Prostate gland (tissue), 2 donors: ENCODE measurements at regions not wholly inside any gene's neighbourhood (a gene's known extent, or its start where the extent isn't known, plus 50 kb on each side); places are given as distances from the start of the nearest gene placed in this dataset.
A peak's percentile ranks its signal among the peaks of the same experiment; 100 is the strongest.

ENCODE experiments used
- DNase-seq: peaks from one replicate; pipeline ENCODE4 v3.0.0-alpha.2; 2019; ENCODE audit warnings: low spot score
- H3K27ac ChIP-seq, 2 donors: fragments of 200-600 bp; sonication (generic); 2 replicates each; pipeline ENCODE4 v1.5.1; 2017 to 2019
- H3K27me3 ChIP-seq: fragments of 200-600 bp; sonication (generic); replicated peaks from 2 replicates; pipeline ENCODE4 v1.5.1; 2019; ENCODE audit not compliant: insufficient read depth
- H3K36me3 ChIP-seq, 2 donors: fragments of 200-600 bp; sonication (generic); 1 replicate in 1 of 2; 2 replicates in 1 of 2; pipeline versions ENCODE4 v1.5.1 to v1.8.1; 2017 to 2019
- H3K4me1 ChIP-seq: fragments of 200-600 bp; sonication (generic); replicated peaks from 2 replicates; pipeline ENCODE4 v1.5.1; 2019
- H3K4me3 ChIP-seq, 2 donors: fragments of 200-600 bp; sonication (generic); 2 replicates each; pipeline ENCODE4 v1.5.1; 2017 to 2019
- H3K9me3 ChIP-seq: fragments of 200-600 bp; sonication (generic); 2 replicates; pipeline ENCODE4 v1.5.1; 2017
- POLR2A ChIP-seq: fragments of 450-650 bp; IDR thresholded peaks from one replicate; pipeline ENCODE4 v1.6.1; 2016; ENCODE audit warnings: antibody characterized with exemption, mild to moderate bottlenecking
- POLR2AphosphoS5 ChIP-seq: sonication (generic); formaldehyde crosslinking; IDR thresholded peaks from one replicate; pipeline ENCODE4 v1.6.1; 2017; ENCODE audit warnings: antibody characterized with exemption
- WGBS: methylation state at CpG from one replicate; pipeline ENCODE4 v1.1.5; 2018; 5-methylcytosine and 5-hydroxymethylcytosine counted together
- intact Hi-C: fragments of 100-400 bp; cut with DNase I; formaldehyde crosslinking; loops from one replicate; pipeline ENCODE4 v1.14.2; 2022
- TF ChIP-seq, protein P1 (sequence below), 4 experiments: fragments of 200-600 bp in 2 of 4; fragments of 450-650 bp in 2 of 4; sonication (generic) in 2 of 4; IDR thresholded peaks; 1 replicate in 3 of 4; 2 replicates in 1 of 4; pipeline ENCODE4 v1.5.1; 2016 to 2019; ENCODE audit warnings: antibody characterized with exemption in 4 of 4, mild to moderate bottlenecking in 2 of 4, moderate library complexity in 2 of 4

DNA sequence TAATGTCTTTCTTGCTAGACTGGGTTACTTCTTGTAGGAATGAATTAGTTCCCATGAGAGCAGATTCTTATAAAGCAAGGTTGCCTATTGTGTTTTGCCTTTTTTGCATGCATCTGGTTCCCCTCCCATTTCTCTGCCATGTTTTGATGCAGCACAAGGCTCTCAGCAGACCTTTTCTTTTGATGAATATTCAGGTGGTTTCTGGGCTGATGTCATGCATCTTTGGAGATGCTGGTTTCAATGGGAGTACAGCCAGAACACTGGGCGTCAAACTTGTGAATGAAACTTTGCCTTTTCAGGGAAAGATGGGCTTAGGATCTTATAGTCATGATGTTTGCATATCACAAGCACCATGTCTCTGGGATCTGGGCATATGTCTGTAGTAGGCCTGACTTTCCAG, 111.7 kb upstream of the CCL2 start:
- no peaks in the 10 kb centered on the region for H3K4me1 ChIP-seq
- H3K27me3 ChIP-seq: peaks cover 2% of the 10 kb centered on the region
- intact Hi-C loops: no loop called here
- DNase-seq: no peak
- H3K9me3 ChIP-seq: no peaks in the 10 kb centered on the region
- H3K27ac ChIP-seq: no peak overlapping the region
- H3K4me3 ChIP-seq: no peak overlapping the region
- no peaks in the 10 kb centered on the region for H3K36me3 ChIP-seq
- WGBS: 83% methylated on average over 1 of the region's 1 CpG
- TF ChIP-seq POLR2AphosphoS5: no peak
- no peak for TF ChIP-seq POLR2A
- TF ChIP-seq, protein P1, sequence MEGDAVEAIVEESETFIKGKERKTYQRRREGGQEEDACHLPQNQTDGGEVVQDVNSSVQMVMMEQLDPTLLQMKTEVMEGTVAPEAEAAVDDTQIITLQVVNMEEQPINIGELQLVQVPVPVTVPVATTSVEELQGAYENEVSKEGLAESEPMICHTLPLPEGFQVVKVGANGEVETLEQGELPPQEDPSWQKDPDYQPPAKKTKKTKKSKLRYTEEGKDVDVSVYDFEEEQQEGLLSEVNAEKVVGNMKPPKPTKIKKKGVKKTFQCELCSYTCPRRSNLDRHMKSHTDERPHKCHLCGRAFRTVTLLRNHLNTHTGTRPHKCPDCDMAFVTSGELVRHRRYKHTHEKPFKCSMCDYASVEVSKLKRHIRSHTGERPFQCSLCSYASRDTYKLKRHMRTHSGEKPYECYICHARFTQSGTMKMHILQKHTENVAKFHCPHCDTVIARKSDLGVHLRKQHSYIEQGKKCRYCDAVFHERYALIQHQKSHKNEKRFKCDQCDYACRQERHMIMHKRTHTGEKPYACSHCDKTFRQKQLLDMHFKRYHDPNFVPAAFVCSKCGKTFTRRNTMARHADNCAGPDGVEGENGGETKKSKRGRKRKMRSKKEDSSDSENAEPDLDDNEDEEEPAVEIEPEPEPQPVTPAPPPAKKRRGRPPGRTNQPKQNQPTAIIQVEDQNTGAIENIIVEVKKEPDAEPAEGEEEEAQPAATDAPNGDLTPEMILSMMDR (IDR thresholded peaks at IDR 0.05): no peak

- Histone ChIP-seq H3K27me3 (peaks cover 4% of the 10 kb centered on the region), H3K36me3 (no peaks in the 10 kb centered on the region), H3K4me1 (no peaks in the 10 kb centered on the region), H3K4me3 (no peak overlapping the region), H3K9me3 (no peaks in the 10 kb centered on the region), H3K27ac (no peak overlapping the region)
- peak; percentile 32 for DNase-seq
- intact Hi-C loops: no loop called here
- WGBS: 16% methylated on average over 5 of the region's 5 CpGs
- TF ChIP-seq, protein P1 (IDR thresholded peaks at IDR 0.05): peak in 3 of 4 experiments; percentile 55 to 74 (median 59)
- no peak for TF ChIP-seq POLR2A
Observed at GRCh38 chr17:34146440-34147043, 108.5 kb upstream of the CCL2 start.

GRCh38 chr17:34151102-34151501, 104.0 kb upstream of the CCL2 start:
- peaks cover 24% of the 10 kb centered on the region for H3K27me3 ChIP-seq
- 43% methylated on average over 2 of the region's 2 CpGs for WGBS
- no peak overlapping the region for H3K4me3 ChIP-seq
- no peak for DNase-seq
- H3K4me1 ChIP-seq: no peaks in the 10 kb centered on the region
- intact Hi-C loops: no loop called here
- no peaks in the 10 kb centered on the region for H3K9me3 ChIP-seq
- no peak overlapping the region for H3K27ac ChIP-seq
- no peaks in the 10 kb centered on the region for H3K36me3 ChIP-seq
- TF ChIP-seq POLR2AphosphoS5 (no peak), POLR2A (no peak)
- TF ChIP-seq, protein P1 (IDR thresholded peaks at IDR 0.05): no peak

GRCh38 chr17:34153991-34154390, 101.1 kb upstream of the CCL2 start:
- no peak for DNase-seq
- no peak overlapping the region for H3K4me3 ChIP-seq
- H3K27ac ChIP-seq: no peak overlapping the region
- no peaks in the 10 kb centered on the region for H3K4me1 ChIP-seq
- TF ChIP-seq POLR2AphosphoS5 (no peak), POLR2A (no peak)
- TF ChIP-seq, protein P1 (IDR thresholded peaks at IDR 0.05): no peak
- WGBS: 51% methylated on average over 6 of the region's 6 CpGs
- H3K27me3 ChIP-seq: peaks cover 41% of the 10 kb centered on the region
- intact Hi-C loops: no loop called here
- no peaks in the 10 kb centered on the region for H3K36me3 ChIP-seq
- H3K9me3 ChIP-seq: no peaks in the 10 kb centered on the region

DNA sequence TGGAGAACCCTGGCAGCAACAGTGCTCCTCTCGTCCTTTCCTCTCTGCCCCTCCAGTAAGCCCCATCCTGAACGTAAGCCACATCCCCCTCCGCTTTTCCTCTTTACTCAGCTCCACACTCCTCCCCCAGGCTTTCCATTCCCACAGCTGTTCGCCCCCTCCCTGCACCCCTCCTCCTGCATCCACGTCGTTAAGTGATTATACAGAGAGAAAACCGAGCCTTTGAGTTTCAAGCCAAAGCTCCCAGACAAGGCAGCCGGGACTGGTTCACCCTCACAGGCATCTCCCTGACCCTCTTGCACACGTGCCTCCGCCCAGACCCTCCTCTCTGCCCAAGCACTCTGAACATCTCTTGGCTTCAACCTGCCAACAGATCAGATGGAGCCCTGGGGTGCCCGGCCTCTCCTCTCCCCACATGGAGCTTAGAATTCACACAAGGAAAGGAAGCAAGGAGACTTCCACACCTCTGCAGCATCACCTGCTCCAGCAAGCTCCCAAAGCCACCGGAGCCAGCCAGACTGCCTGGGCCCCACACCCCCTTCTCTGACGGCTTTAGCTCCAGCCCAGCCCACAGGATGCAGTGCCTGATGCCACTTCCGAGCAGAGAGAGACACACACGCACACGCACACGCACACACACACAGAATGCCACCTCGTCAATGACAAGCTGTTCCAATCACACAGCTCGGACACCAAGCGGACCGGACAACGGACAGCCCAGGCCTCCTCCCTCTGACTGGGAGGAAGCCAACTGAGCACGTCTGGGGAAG, 99.9 kb upstream of the CCL2 start:
- H3K9me3 ChIP-seq: no peaks in the 10 kb centered on the region
- H3K4me1 ChIP-seq: no peaks in the 10 kb centered on the region
- DNase-seq: no peak
- peaks cover 42% of the 10 kb centered on the region for H3K27me3 ChIP-seq
- H3K4me3 ChIP-seq: no peak overlapping the region
- intact Hi-C loops: no loop called here
- TF ChIP-seq POLR2A (no peak), POLR2AphosphoS5 (no peak)
- TF ChIP-seq, protein P1 (IDR thresholded peaks at IDR 0.05): no peak
- H3K36me3 ChIP-seq: no peaks in the 10 kb centered on the region
- WGBS: 41% methylated on average over 23 of the region's 23 CpGs
- H3K27ac ChIP-seq: no peak overlapping the region
